IMR-90 (cell line): ENCODE measurements at regions not wholly inside any gene's neighbourhood (a gene's known extent, or its start where the extent isn't known, plus 50 kb on each side); places are given as distances from the start of the nearest gene placed in this dataset.

Source experiments
- ATAC-seq: fragments of 200-7000 bp; cut with Tn5 transposase; 2 replicates; pipeline ENCODE4 v1.9.1; 2020; ENCODE audit warnings: low read depth, mild to moderate bottlenecking, moderate library complexity
- BruUV-seq: library from RNA; stranded (reverse); fragments of 400-500 nt; replicated peaks from 2 replicates; lab custom pipeline; 2021; lab: Mats Ljungman, UMichigan
- CTCF ChIA-PET: fragments of 300-600 bp; formaldehyde crosslinking; extraction: SDS; loops from one replicate; lab custom pipeline; 2021; ENCODE audit warnings: antibody characterized with exemption; lab: Yijun Ruan, JAX
- POLR2A ChIA-PET: fragments of 300-600 bp; sonication (Branson Sonifier 250); formaldehyde crosslinking; loops from one replicate; lab custom pipeline; 2022; ENCODE audit warnings: antibody characterized with exemption; ENCODE audit not compliant: unreplicated experiment; lab: Charles Lee
- DNase-seq: peaks from one replicate; pipeline ENCODE4 v3.0.0; 2013
- H2AFZ ChIP-seq: replicated peaks from 2 replicates; pipeline ENCODE3; 2013; ENCODE audit warnings: low read length, mild to moderate bottlenecking; ENCODE audit not compliant: poor library complexity
- H2AK5ac ChIP-seq: 2 replicates; pipeline ENCODE4 v1.6.1; 2013; ENCODE audit warnings: low read depth, low read length, inconsistent platforms
- H2AK9ac ChIP-seq: replicated peaks from 2 replicates; pipeline ENCODE3; 2013; ENCODE audit warnings: mild to moderate bottlenecking, low read depth, low read length, moderate library complexity; ENCODE audit not compliant: poor library complexity
- H2BK120ac ChIP-seq: 2 replicates; pipeline ENCODE4 v1.6.1; 2013; ENCODE audit warnings: low read depth, low read length, inconsistent platforms
- H2BK15ac ChIP-seq: 3 replicates; pipeline ENCODE4 v1.6.1; 2013; ENCODE audit warnings: low read depth, low read length, inconsistent platforms
- H2BK20ac ChIP-seq: 2 replicates; pipeline ENCODE4 v1.6.1; 2013; ENCODE audit warnings: low read depth, mild to moderate bottlenecking, inconsistent platforms, low read length, moderate library complexity
- H2BK5ac ChIP-seq: 2 replicates; pipeline ENCODE4 v1.6.1; 2013; ENCODE audit warnings: mild to moderate bottlenecking, low read depth, low read length, inconsistent platforms; ENCODE audit not compliant: poor library complexity, severe bottlenecking
- H3K14ac ChIP-seq: replicated peaks from 2 replicates; pipeline ENCODE4 v1.6.1; 2013; ENCODE audit warnings: low read depth, low read length, inconsistent platforms
- H3K18ac ChIP-seq: 2 replicates; pipeline ENCODE4 v1.6.1; 2013; ENCODE audit warnings: low read depth, low read length, control low read depth
- H3K23ac ChIP-seq: 2 replicates; pipeline ENCODE4 v1.6.1; 2013; ENCODE audit warnings: low read depth, low read length, inconsistent platforms
- H3K27ac ChIP-seq: 2 replicates; pipeline ENCODE4 v1.5.1; 2013; ENCODE audit warnings: mild to moderate bottlenecking, control low read depth, low read length; ENCODE audit not compliant: insufficient read depth
- H3K27me3 ChIP-seq: 2 replicates; pipeline ENCODE4 v1.6.1; 2013; ENCODE audit warnings: low read length; ENCODE audit not compliant: control insufficient read depth, insufficient read depth
- H3K36me3 ChIP-seq: 2 replicates; pipeline ENCODE4 v1.6.1; 2013; ENCODE audit warnings: low read length, mixed read lengths; ENCODE audit not compliant: control insufficient read depth, insufficient read depth
- H3K4ac ChIP-seq: 2 replicates; pipeline ENCODE4 v1.6.1; 2013; ENCODE audit warnings: low read depth, low read length, inconsistent platforms
- H3K4me1 ChIP-seq: 2 replicates; pipeline ENCODE4 v1.6.1; 2013; ENCODE audit warnings: low read length, mixed read lengths; ENCODE audit not compliant: control insufficient read depth, insufficient read depth
- H3K4me2 ChIP-seq: 2 replicates; pipeline ENCODE4 v1.6.1; 2013; ENCODE audit warnings: low read depth, mild to moderate bottlenecking, control low read depth, low read length, moderate library complexity
- H3K4me3 ChIP-seq: 2 replicates; pipeline ENCODE4 v1.5.1; 2013; ENCODE audit warnings: low read depth, mild to moderate bottlenecking, control low read depth, low read length, moderate library complexity; ENCODE audit not compliant: insufficient read depth
- H3K56ac ChIP-seq: 2 replicates; pipeline ENCODE4 v1.6.1; 2013; ENCODE audit warnings: low read length, inconsistent platforms; ENCODE audit not compliant: insufficient read depth; ENCODE audit errors: extremely low read depth
- H3K79me1 ChIP-seq, 2 experiments: 2 replicates each; pipeline ENCODE4 v1.6.1; 2013; ENCODE audit warnings: low read length in 2 of 2, inconsistent platforms in 1 of 2, low read depth in 1 of 2
- H3K9ac ChIP-seq: 2 replicates; pipeline ENCODE4 v1.6.1; 2013; ENCODE audit warnings: low read depth, low read length, control low read depth
- H3K9me1 ChIP-seq: 2 replicates; pipeline ENCODE4 v1.6.1; 2013; ENCODE audit warnings: low read length, inconsistent platforms; ENCODE audit not compliant: insufficient read depth
- H3K9me3 ChIP-seq: 2 replicates; pipeline ENCODE4 v1.6.1; 2013; ENCODE audit warnings: low read length; ENCODE audit not compliant: control insufficient read depth, insufficient read depth
- H4K20me1 ChIP-seq: 2 replicates; pipeline ENCODE4 v1.6.1; 2013; ENCODE audit warnings: low read length, inconsistent platforms; ENCODE audit not compliant: insufficient read depth
- H4K5ac ChIP-seq: 2 replicates; pipeline ENCODE4 v1.6.1; 2013; ENCODE audit warnings: mild to moderate bottlenecking, low read depth, low read length, control low read depth
- H4K8ac ChIP-seq, 2 experiments: 2 replicates each; pipeline ENCODE4 v1.6.1; 2013; ENCODE audit warnings: low read depth in 2 of 2, low read length in 2 of 2, control low read depth in 1 of 2, inconsistent platforms in 1 of 2
- H4K91ac ChIP-seq: 2 replicates; pipeline ENCODE4 v1.6.1; 2013; ENCODE audit warnings: low read depth, low read length, inconsistent platforms; ENCODE audit not compliant: insufficient read depth
- MXI1 ChIP-seq: IDR thresholded peaks from 2 replicates; pipeline ENCODE4 v1.6.1; 2012; ENCODE audit warnings: low read depth, mild to moderate bottlenecking, low read length, moderate library complexity, borderline replicate concordance
- WGBS, 2 experiments: methylation state at CpG; one replicate each; pipeline versions ENCODE4 v1.1.5 to v1.1.7; 2013; ENCODE audit warnings: missing lambda C conversion rate in 2 of 2; ENCODE audit not compliant: insufficient read length in 1 of 2; ENCODE audit errors: extremely low coverage in 2 of 2; 5-methylcytosine and 5-hydroxymethylcytosine counted together
- dilution Hi-C: fragments of 300-500 bp; cut with HindIII; formaldehyde crosslinking; loops from one replicate; pipeline ENCODE4 v1.14.3; 2018; ENCODE audit warnings: low sequenced_read_pairs; ENCODE audit not compliant: unreplicated experiment
- in situ Hi-C: fragments of 300-500 bp; cut with MboI; formaldehyde crosslinking; loops from 3 replicates; pipeline ENCODE4 v1.14.3; 2019; ENCODE audit warnings: low sequenced_read_pairs, inconsistent platforms, mixed read lengths
- intact Hi-C: fragments of 100-400 bp; cut with micrococcal nuclease; formaldehyde crosslinking; loops from 2 replicates; pipeline ENCODE4 v1.10.0; 2022

- no peak overlapping the region for H4K8ac ChIP-seq
- no CpG with 5 or more reads among the region's 1 CpG for WGBS, 2 experiments
- no peak for TF ChIP-seq MXI1
- no TSS peak for BruUV-seq
- ATAC-seq = no peak
- no peak overlapping the region for H2AFZ ChIP-seq
- intact Hi-C loops (no loop called here), dilution Hi-C loops (no loop called here), in situ Hi-C loops (no loop called here)
- no peak overlapping the region for H3K4me2 ChIP-seq
- H2BK20ac ChIP-seq = no peak overlapping the region
- no peak overlapping the region for H3K4me3 ChIP-seq
- no peaks in the 10 kb centered on the region for H3K27me3 ChIP-seq
- H3K9ac ChIP-seq = no peak overlapping the region
- no peak overlapping the region for H2BK15ac ChIP-seq
- no peak for DNase-seq
- H2AK5ac ChIP-seq = no peak overlapping the region
- H3K23ac ChIP-seq = no peak overlapping the region
- H2BK120ac ChIP-seq = no peak overlapping the region
- no peak overlapping the region for H4K91ac ChIP-seq
- POLR2A ChIA-PET = no interaction called here
- H3K4ac ChIP-seq = no peak overlapping the region
- H2AK9ac ChIP-seq = no peak overlapping the region
- CTCF ChIA-PET = interaction anchor here (0.6 kb wide), 1 partner anchor 783 kb away, joined by 4 read pairs; no protein-coding TSS in a partner anchor
- H3K36me3 ChIP-seq = no peaks in the 10 kb centered on the region
- H3K27ac ChIP-seq = no peak overlapping the region
- H3K14ac ChIP-seq = no peak overlapping the region
- H4K5ac ChIP-seq = no peak overlapping the region
- no peak overlapping the region for H2BK5ac ChIP-seq
- no peaks in the 10 kb centered on the region for H4K20me1 ChIP-seq
- H3K9me3 ChIP-seq = no peaks in the 10 kb centered on the region
- no peak overlapping the region for H3K18ac ChIP-seq
- no peak overlapping the region for H3K56ac ChIP-seq
- no peaks in the 10 kb centered on the region for H3K79me1 ChIP-seq
- no peaks in the 10 kb centered on the region for H3K4me1 ChIP-seq
- no peaks in the 10 kb centered on the region for H3K9me1 ChIP-seq
Measured at GRCh38 chr2:181829230-181829629, 62.3 kb upstream of the ITPRID2 start.
